Mammary epithelial cell (primary cell): ENCODE measurements at regions not wholly inside any gene's neighbourhood (a gene's known extent, or its start where the extent isn't known, plus 50 kb on each side); places are given as distances from the start of the nearest gene placed in this dataset.

ENCODE experiments used
- EZH2 ChIP-seq: IDR thresholded peaks from 2 replicates; pipeline ENCODE4 v1.6.1; 2012; ENCODE audit warnings: low read length, inconsistent platforms, borderline replicate concordance
- TF ChIP-seq, protein P1 (sequence below), 2 donors: IDR thresholded peaks in 1 of 2; conservative IDR thresholded peaks in 1 of 2; 2 replicates each; pipeline ENCODE4 v1.5.1; 2011 to 2012; ENCODE audit warnings: inconsistent platforms in 2 of 2, low read length in 2 of 2, mild to moderate bottlenecking in 2 of 2, control low read depth in 1 of 2, low read depth in 1 of 2; ENCODE audit not compliant: insufficient read depth in 1 of 2; ENCODE audit errors: extremely low read depth in 1 of 2

DNA sequence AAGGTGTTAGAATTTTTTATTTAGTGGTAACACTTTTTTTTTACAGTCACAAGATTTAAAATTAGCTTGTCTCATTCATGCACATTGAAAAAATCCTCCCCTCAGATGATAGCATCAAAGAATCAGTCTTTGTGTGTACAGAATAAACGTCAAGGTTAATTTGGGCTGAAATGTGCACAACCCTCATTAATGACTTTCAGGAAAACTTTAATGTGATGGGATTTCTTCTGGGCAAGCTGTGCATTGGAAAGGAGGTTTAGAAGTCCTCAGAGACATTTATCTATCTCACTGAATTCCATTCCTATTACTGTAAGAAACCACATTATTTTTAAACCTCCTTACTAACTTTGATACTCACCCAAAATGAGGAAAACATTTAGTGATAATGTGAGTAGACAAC lies 88.2 kb upstream of the TECRL start:
- TF ChIP-seq EZH2: no peak
- TF ChIP-seq, protein P1, sequence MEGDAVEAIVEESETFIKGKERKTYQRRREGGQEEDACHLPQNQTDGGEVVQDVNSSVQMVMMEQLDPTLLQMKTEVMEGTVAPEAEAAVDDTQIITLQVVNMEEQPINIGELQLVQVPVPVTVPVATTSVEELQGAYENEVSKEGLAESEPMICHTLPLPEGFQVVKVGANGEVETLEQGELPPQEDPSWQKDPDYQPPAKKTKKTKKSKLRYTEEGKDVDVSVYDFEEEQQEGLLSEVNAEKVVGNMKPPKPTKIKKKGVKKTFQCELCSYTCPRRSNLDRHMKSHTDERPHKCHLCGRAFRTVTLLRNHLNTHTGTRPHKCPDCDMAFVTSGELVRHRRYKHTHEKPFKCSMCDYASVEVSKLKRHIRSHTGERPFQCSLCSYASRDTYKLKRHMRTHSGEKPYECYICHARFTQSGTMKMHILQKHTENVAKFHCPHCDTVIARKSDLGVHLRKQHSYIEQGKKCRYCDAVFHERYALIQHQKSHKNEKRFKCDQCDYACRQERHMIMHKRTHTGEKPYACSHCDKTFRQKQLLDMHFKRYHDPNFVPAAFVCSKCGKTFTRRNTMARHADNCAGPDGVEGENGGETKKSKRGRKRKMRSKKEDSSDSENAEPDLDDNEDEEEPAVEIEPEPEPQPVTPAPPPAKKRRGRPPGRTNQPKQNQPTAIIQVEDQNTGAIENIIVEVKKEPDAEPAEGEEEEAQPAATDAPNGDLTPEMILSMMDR (conservative IDR thresholded peaks at IDR 0.05 in 1 of 2, IDR thresholded peaks at IDR 0.05 in 1 of 2; ENCODE audit: extremely low read depth in 1 of 2, insufficient read depth in 1 of 2, low read depth in 1 of 2, low read length in 2 of 2): no peak
